Liver (tissue), 8 donors: ENCODE measurements at regions not wholly inside any gene's neighbourhood (a gene's known extent, or its start where the extent isn't known, plus 50 kb on each side); places are given as distances from the start of the nearest gene placed in this dataset.

Experiments used
- DNase-seq: peaks from one replicate; pipeline ENCODE4 v3.0.0-alpha.2; 2017; ENCODE audit warnings: low spot score
- H3K27ac ChIP-seq, 2 donors: one replicate each; pipeline ENCODE4 v1.7.0; 2013; ENCODE audit warnings: inconsistent platforms in 2 of 2, low read length in 2 of 2, control low read depth in 1 of 2, low read depth in 1 of 2, mild to moderate bottlenecking in 1 of 2
- H3K27me3 ChIP-seq, 4 donors: one replicate each; pipeline versions ENCODE4 v1.6.1 to v1.7.0; 2013; ENCODE audit warnings: low read length in 3 of 4, inconsistent platforms in 1 of 4, mild to moderate bottlenecking in 1 of 4, moderate library complexity in 1 of 4; ENCODE audit not compliant: control insufficient read depth in 4 of 4, insufficient read depth in 4 of 4
- H3K36me3 ChIP-seq, 4 donors: one replicate each; pipeline versions ENCODE4 v1.6.1 to v1.7.0; 2013; ENCODE audit warnings: low read length in 3 of 4, mild to moderate bottlenecking in 3 of 4, low read depth in 1 of 4, moderate library complexity in 1 of 4; ENCODE audit not compliant: control insufficient read depth in 4 of 4, insufficient read depth in 3 of 4
- H3K4me1 ChIP-seq, 4 donors: one replicate each; pipeline versions ENCODE4 v1.6.1 to v1.7.0; 2013; ENCODE audit warnings: low read length in 3 of 4, mild to moderate bottlenecking in 3 of 4, moderate library complexity in 1 of 4; ENCODE audit not compliant: control insufficient read depth in 4 of 4, insufficient read depth in 4 of 4
- H3K4me3 ChIP-seq, 3 donors: one replicate each; pipeline versions ENCODE4 v1.6.1 to v1.7.0; 2013; ENCODE audit warnings: low read length in 3 of 3, control low read depth in 1 of 3, low read depth in 1 of 3, mild to moderate bottlenecking in 1 of 3
- H3K9ac ChIP-seq, 2 donors: one replicate each; pipeline ENCODE4 v1.7.0; 2013; ENCODE audit warnings: low read length in 2 of 2, mild to moderate bottlenecking in 2 of 2, moderate library complexity in 2 of 2, control low read depth in 1 of 2, low read depth in 1 of 2
- H3K9me3 ChIP-seq, 4 donors: one replicate each; pipeline versions ENCODE4 v1.6.1 to v1.7.0; 2013; ENCODE audit warnings: low read length in 3 of 4; ENCODE audit not compliant: control insufficient read depth in 4 of 4
- FOXA1 ChIP-seq: IDR thresholded peaks from 2 replicates; pipeline ENCODE4 v1.6.1; 2016; ENCODE audit warnings: antibody characterized with exemption
- GABPA ChIP-seq, 2 donors: IDR thresholded peaks in 1 of 2; conservative IDR thresholded peaks in 1 of 2; 2 replicates each; pipeline ENCODE4 v1.6.1; 2016; ENCODE audit warnings: antibody characterized with exemption in 2 of 2, mild to moderate bottlenecking in 1 of 2, moderate library complexity in 1 of 2
- HNF4A ChIP-seq, 2 donors: conservative IDR thresholded peaks; 2 replicates each; pipeline ENCODE4 v1.6.1; 2016; ENCODE audit warnings: antibody characterized with exemption in 2 of 2, mild to moderate bottlenecking in 2 of 2
- HNF4G ChIP-seq: IDR thresholded peaks from 2 replicates; pipeline ENCODE4 v1.6.1; 2016; ENCODE audit warnings: antibody characterized with exemption
- JUND ChIP-seq, 2 donors: IDR thresholded peaks; 2 replicates each; pipeline ENCODE4 v1.6.1; 2016; ENCODE audit warnings: antibody characterized with exemption in 2 of 2
- NR2F2 ChIP-seq: IDR thresholded peaks from 2 replicates; pipeline ENCODE4 v1.6.1; 2016; ENCODE audit warnings: antibody characterized with exemption
- REST ChIP-seq: IDR thresholded peaks from 2 replicates; pipeline ENCODE4 v1.6.1; 2016; ENCODE audit warnings: antibody characterized with exemption, mild to moderate bottlenecking
- RXRA ChIP-seq, 2 donors: IDR thresholded peaks; 2 replicates each; pipeline ENCODE4 v1.6.1; 2017 to 2018; ENCODE audit warnings: antibody characterized with exemption in 2 of 2, mild to moderate bottlenecking in 1 of 2
- SP1 ChIP-seq: IDR thresholded peaks from 2 replicates; pipeline ENCODE4 v1.6.1; 2018; ENCODE audit warnings: antibody characterized with exemption, mild to moderate bottlenecking
- TAF1 ChIP-seq: conservative IDR thresholded peaks from 2 replicates; pipeline ENCODE4 v1.6.1; 2016; ENCODE audit warnings: antibody characterized with exemption, mild to moderate bottlenecking
- YY1 ChIP-seq: IDR thresholded peaks from 2 replicates; pipeline ENCODE4 v1.6.1; 2016; ENCODE audit warnings: antibody characterized with exemption, mild to moderate bottlenecking
- WGBS: extraction: QIAGEN DNeasy Blood & Tissue Kit; methylation state at CpG from one replicate; pipeline ENCODE4 v1.1.7; 2013; 5-methylcytosine and 5-hydroxymethylcytosine counted together
- TF ChIP-seq, protein P1 (sequence below): fragments of 150-350 bp; IDR thresholded peaks from 2 replicates; pipeline ENCODE4 v1.5.1; 2017; ENCODE audit warnings: improper control_type of control experiment, low read depth, low read length; ENCODE audit not compliant: missing input control
- TF ChIP-seq, protein P2 (sequence below): IDR thresholded peaks from 2 replicates; pipeline ENCODE4 v1.6.1; 2016; ENCODE audit warnings: antibody characterized with exemption
- donor health status: healthy.
- donor health status: healthy.
- donor health status: healthy.
- donor health status: healthy.
- donor health status: healthy.

- Histone ChIP-seq H3K27me3 (no peaks in the 10 kb centered on the region), H3K4me1 (no peaks in the 10 kb centered on the region), H3K27ac (no peak overlapping the region), H3K36me3 (no peaks in the 10 kb centered on the region), H3K9ac (no peak overlapping the region), H3K9me3 (no peaks in the 10 kb centered on the region), H3K4me3 (no peak overlapping the region)
- 61% methylated on average over 1 of the region's 1 CpG for WGBS
- TF ChIP-seq YY1 (no peak), FOXA1 (no peak), REST (no peak), JUND (IDR thresholded peaks at IDR 0.05) (no peak), HNF4A (conservative IDR thresholded peaks at IDR 0.05) (no peak)
- TF ChIP-seq, protein P1, sequence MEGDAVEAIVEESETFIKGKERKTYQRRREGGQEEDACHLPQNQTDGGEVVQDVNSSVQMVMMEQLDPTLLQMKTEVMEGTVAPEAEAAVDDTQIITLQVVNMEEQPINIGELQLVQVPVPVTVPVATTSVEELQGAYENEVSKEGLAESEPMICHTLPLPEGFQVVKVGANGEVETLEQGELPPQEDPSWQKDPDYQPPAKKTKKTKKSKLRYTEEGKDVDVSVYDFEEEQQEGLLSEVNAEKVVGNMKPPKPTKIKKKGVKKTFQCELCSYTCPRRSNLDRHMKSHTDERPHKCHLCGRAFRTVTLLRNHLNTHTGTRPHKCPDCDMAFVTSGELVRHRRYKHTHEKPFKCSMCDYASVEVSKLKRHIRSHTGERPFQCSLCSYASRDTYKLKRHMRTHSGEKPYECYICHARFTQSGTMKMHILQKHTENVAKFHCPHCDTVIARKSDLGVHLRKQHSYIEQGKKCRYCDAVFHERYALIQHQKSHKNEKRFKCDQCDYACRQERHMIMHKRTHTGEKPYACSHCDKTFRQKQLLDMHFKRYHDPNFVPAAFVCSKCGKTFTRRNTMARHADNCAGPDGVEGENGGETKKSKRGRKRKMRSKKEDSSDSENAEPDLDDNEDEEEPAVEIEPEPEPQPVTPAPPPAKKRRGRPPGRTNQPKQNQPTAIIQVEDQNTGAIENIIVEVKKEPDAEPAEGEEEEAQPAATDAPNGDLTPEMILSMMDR = no peak
- no peak for DNase-seq
Observed at GRCh38 chr6:95682476-95682875, 105.1 kb downstream of the MANEA start.

GRCh38 chr6:95685822-95686221 is 108.5 kb downstream of the MANEA start:
- Histone ChIP-seq H3K4me3 (no peak overlapping the region), H3K9ac (no peak overlapping the region), H3K4me1 (no peaks in the 10 kb centered on the region), H3K27ac (no peak overlapping the region), H3K9me3 (no peaks in the 10 kb centered on the region), H3K36me3 (no peaks in the 10 kb centered on the region), H3K27me3 (no peaks in the 10 kb centered on the region)
- DNase-seq = no peak
- TF ChIP-seq HNF4G (no peak), NR2F2 (no peak), TAF1 (no peak), GABPA (IDR thresholded peaks at IDR 0.05 in 1 of 2, conservative IDR thresholded peaks at IDR 0.05 in 1 of 2) (no peak), SP1 (no peak), RXRA (IDR thresholded peaks at IDR 0.05) (no peak), JUND (IDR thresholded peaks at IDR 0.05) (no peak)
- TF ChIP-seq, protein P2, sequence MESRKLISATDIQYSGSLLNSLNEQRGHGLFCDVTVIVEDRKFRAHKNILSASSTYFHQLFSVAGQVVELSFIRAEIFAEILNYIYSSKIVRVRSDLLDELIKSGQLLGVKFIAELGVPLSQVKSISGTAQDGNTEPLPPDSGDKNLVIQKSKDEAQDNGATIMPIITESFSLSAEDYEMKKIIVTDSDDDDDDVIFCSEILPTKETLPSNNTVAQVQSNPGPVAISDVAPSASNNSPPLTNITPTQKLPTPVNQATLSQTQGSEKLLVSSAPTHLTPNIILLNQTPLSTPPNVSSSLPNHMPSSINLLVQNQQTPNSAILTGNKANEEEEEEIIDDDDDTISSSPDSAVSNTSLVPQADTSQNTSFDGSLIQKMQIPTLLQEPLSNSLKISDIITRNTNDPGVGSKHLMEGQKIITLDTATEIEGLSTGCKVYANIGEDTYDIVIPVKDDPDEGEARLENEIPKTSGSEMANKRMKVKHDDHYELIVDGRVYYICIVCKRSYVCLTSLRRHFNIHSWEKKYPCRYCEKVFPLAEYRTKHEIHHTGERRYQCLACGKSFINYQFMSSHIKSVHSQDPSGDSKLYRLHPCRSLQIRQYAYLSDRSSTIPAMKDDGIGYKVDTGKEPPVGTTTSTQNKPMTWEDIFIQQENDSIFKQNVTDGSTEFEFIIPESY = no peak
- 70% methylated on average over 3 of the region's 3 CpGs for WGBS
